Lower leg skin (tissue), 4 donors: ENCODE measurements at regions not wholly inside any gene's neighbourhood (a gene's known extent, or its start where the extent isn't known, plus 50 kb on each side); places are given as distances from the start of the nearest gene placed in this dataset.

Source experiments
- DNase-seq, 2 donors: peaks; one replicate each; pipeline ENCODE4 v3.0.0-alpha.2; 2019; ENCODE audit warnings: low spot score in 2 of 2
- H3K4me3 ChIP-seq: fragments of 200-600 bp; sonication (generic); 2 replicates; pipeline ENCODE4 v1.5.1; 2017; ENCODE audit warnings: mild to moderate bottlenecking, low read depth; ENCODE audit not compliant: poor library complexity, severe bottlenecking
- CTCF ChIP-seq, 3 donors: fragments of 450-650 bp; IDR thresholded peaks; one replicate each; pipeline ENCODE4 v1.5.1; 2016; ENCODE audit warnings: antibody characterized with exemption in 3 of 3, mild to moderate bottlenecking in 3 of 3, moderate library complexity in 2 of 3
- POLR2A ChIP-seq, 2 donors: fragments of 450-650 bp; IDR thresholded peaks; one replicate each; pipeline ENCODE4 v1.6.1; 2016 to 2017; ENCODE audit warnings: antibody characterized with exemption in 2 of 2, mild to moderate bottlenecking in 1 of 2, moderate library complexity in 1 of 2
- WGBS, 2 donors: methylation state at CpG; one replicate each; pipeline ENCODE4 v1.1.5; 2018; 5-methylcytosine and 5-hydroxymethylcytosine counted together
- intact Hi-C: fragments of 100-400 bp; cut with DNase I; formaldehyde crosslinking; loops from one replicate; pipeline ENCODE4 v1.15.0; 2023; ENCODE audit warnings: low total_unique reads

GRCh38 chr13:52933547-52934210, 85.2 kb upstream of the PCDH8 start:
- 87 to 88% methylated on average over 25 of the region's 25 CpGs for WGBS, 2 donors
- no peak overlapping the region for H3K4me3 ChIP-seq
- intact Hi-C loops: no loop called here
- TF ChIP-seq POLR2A (IDR thresholded peaks at IDR 0.05): no peak
- TF ChIP-seq CTCF (IDR thresholded peaks at IDR 0.05): no peak
- DNase-seq: no peak

GRCh38 chr13:52933099-52933498, 84.7 kb upstream of the PCDH8 start:
- intact Hi-C loops: no loop called here
- DNase-seq: no peak
- no peak for TF ChIP-seq CTCF (IDR thresholded peaks at IDR 0.05)
- TF ChIP-seq POLR2A (IDR thresholded peaks at IDR 0.05): no peak

DNA sequence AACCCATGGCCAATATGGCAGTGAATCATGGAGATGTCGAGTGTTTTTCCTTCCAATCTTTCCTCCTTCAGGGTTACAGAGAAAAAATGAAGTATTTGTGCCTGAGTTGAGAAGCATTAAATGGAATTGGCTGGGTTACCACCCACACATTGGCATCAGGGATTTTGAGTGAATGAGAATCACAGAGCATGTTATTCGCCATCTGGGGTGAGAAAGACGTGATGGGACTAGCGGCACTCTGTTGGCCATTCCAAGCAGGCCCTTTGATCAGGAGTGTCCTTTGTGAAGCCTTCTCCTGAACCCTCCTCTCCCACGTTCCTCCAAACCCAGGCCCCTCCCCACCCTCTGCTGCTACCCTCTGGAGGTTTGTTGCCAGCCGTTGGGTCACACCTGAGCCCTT, 84.2 kb upstream of the PCDH8 start:
- DNase-seq: no peak
- H3K4me3 ChIP-seq: no peak overlapping the region
- intact Hi-C loops: no loop called here
- TF ChIP-seq CTCF (IDR thresholded peaks at IDR 0.05): no peak
- no peak for TF ChIP-seq POLR2A (IDR thresholded peaks at IDR 0.05)
- WGBS, 2 donors: 83 to 92% methylated on average over 6 of the region's 6 CpGs

More at GRCh38 chr13:52933099-52933498, 84.7 kb upstream of the PCDH8 start:
- 77 to 79% methylated on average over 7 of the region's 7 CpGs for WGBS, 2 donors
- H3K4me3 ChIP-seq: no peak overlapping the region

GRCh38 chr13:52931539-52932431, 83.3 kb upstream of the PCDH8 start:
- WGBS, 2 donors: 53 to 57% methylated on average over 4 of the region's 4 CpGs
- intact Hi-C loops: no loop called here
- DNase-seq: no peak
- no peak overlapping the region for H3K4me3 ChIP-seq
- TF ChIP-seq CTCF (IDR thresholded peaks at IDR 0.05) (no peak), POLR2A (IDR thresholded peaks at IDR 0.05) (no peak)

DNA sequence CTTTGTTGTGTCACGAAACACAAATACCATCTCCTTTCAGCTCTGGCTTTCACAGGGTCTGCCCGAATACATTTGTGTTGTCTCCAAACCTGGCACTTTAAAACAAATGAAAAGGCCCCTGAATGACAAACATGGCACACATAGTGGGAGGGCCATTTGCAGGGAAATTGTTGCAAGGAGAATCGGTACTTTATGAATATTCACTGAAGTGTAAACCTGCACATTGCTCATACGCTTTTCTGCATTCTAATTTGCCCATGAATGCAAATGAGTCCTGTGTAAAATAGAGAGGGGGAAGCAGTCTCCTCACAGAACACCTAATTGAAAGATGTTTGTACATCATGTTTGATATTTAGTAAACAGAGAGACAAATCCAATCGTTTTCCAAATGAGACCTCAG, 82.7 kb upstream of the PCDH8 start:
- DNase-seq: no peak
- H3K4me3 ChIP-seq: no peak overlapping the region
- intact Hi-C loops: no loop called here
- 79 to 83% methylated on average over 5 of the region's 5 CpGs for WGBS, 2 donors
- TF ChIP-seq POLR2A (IDR thresholded peaks at IDR 0.05) (no peak), CTCF (IDR thresholded peaks at IDR 0.05) (no peak)
